PC-9 (cell line): ENCODE measurements at regions not wholly inside any gene's neighbourhood (a gene's known extent, or its start where the extent isn't known, plus 50 kb on each side); places are given as distances from the start of the nearest gene placed in this dataset.

Experiments used
- BruUV-seq: library from RNA; stranded (reverse); fragments of 400-500 nt; replicated peaks from 2 replicates; lab custom pipeline; 2021; lab: Mats Ljungman, UMichigan
- CTCF ChIA-PET: fragments of 300-600 bp; sonication (Branson Sonifier 250); formaldehyde crosslinking; loops from one replicate; lab custom pipeline; 2022; ENCODE audit warnings: antibody characterized with exemption; lab: Charles Lee
- POLR2A ChIA-PET: fragments of 300-600 bp; sonication (Branson Sonifier 250); formaldehyde crosslinking; loops from one replicate; lab custom pipeline; 2022; ENCODE audit warnings: antibody characterized with exemption; ENCODE audit not compliant: unreplicated experiment; lab: Charles Lee
- DNase-seq, 2 experiments: peaks; one replicate each; pipeline versions ENCODE4 v3.0.0 to v3.0.0-alpha.2; 2015 to 2022; ENCODE audit warnings: mixed read lengths in 1 of 2
- H2AFZ ChIP-seq: fragments of 200-600 bp; sonication (generic); 2 replicates; pipeline ENCODE4 v1.8.1; 2017; ENCODE audit warnings: antibody characterized with exemption
- H3F3A ChIP-seq: fragments of 200-600 bp; sonication (generic); 2 replicates; pipeline ENCODE4 v1.8.1; 2017; ENCODE audit warnings: antibody characterized with exemption, mild to moderate bottlenecking, low read depth; ENCODE audit not compliant: insufficient read depth
- H3K27ac ChIP-seq: fragments of 200-600 bp; sonication (generic); 2 replicates; pipeline ENCODE4 v1.6.1; 2016; ENCODE audit warnings: mixed run types
- H3K27me3 ChIP-seq: fragments of 200-600 bp; sonication (generic); 2 replicates; pipeline ENCODE4 v1.6.1; 2016; ENCODE audit warnings: low read depth, mixed run types; ENCODE audit not compliant: insufficient read depth
- H3K36me3 ChIP-seq: fragments of 200-600 bp; sonication (generic); 2 replicates; pipeline ENCODE4 v1.6.1; 2016; ENCODE audit warnings: low read depth, mixed run types
- H3K4me1 ChIP-seq: fragments of 200-600 bp; sonication (generic); replicated peaks from 2 replicates; pipeline ENCODE4 v1.6.1; 2016; ENCODE audit warnings: mixed run types; ENCODE audit not compliant: insufficient read depth
- H3K4me2 ChIP-seq: fragments of 200-600 bp; sonication (generic); 2 replicates; pipeline ENCODE4 v1.6.1; 2017; ENCODE audit warnings: mixed run types
- H3K4me3 ChIP-seq: fragments of 200-600 bp; sonication (generic); 2 replicates; pipeline ENCODE4 v1.6.1; 2016; ENCODE audit warnings: mixed run types
- H3K79me2 ChIP-seq: fragments of 200-600 bp; sonication (generic); 2 replicates; pipeline ENCODE4 v1.6.1; 2017; ENCODE audit warnings: low read depth, mixed run types
- H3K9me2 ChIP-seq: fragments of 200-600 bp; sonication (generic); 2 replicates; pipeline ENCODE4 v1.8.1; 2017; ENCODE audit warnings: mild to moderate bottlenecking; ENCODE audit not compliant: insufficient read depth
- H3K9me3 ChIP-seq: fragments of 200-600 bp; sonication (generic); 2 replicates; pipeline ENCODE4 v1.8.1; 2016; ENCODE audit warnings: low read depth; ENCODE audit not compliant: insufficient read depth
- H4K20me1 ChIP-seq: fragments of 200-600 bp; sonication (generic); 2 replicates; pipeline ENCODE4 v1.8.1; 2017; ENCODE audit not compliant: insufficient read depth
- CTCF ChIP-seq: fragments of 200-600 bp; sonication (generic); conservative IDR thresholded peaks from 2 replicates; pipeline ENCODE4 v1.6.1; 2017; ENCODE audit warnings: mixed run types, antibody characterized with exemption, mild to moderate bottlenecking, moderate library complexity
- EZH2 ChIP-seq: fragments of 200-600 bp; sonication (generic); IDR thresholded peaks from 2 replicates; pipeline ENCODE4 v1.8.0; 2017; ENCODE audit warnings: antibody characterized with exemption, low read depth
- intact Hi-C: fragments of 100-400 bp; cut with micrococcal nuclease; formaldehyde crosslinking; loops from one replicate; pipeline ENCODE4 v1.10.0; 2022; ENCODE audit not compliant: unreplicated experiment

- no peak overlapping the region for H3K27ac ChIP-seq
- ChIA-PET POLR2A (no interaction called here), CTCF (no interaction called here)
- H3K4me3 ChIP-seq = no peak overlapping the region
- H3K4me1 ChIP-seq = peaks cover 68% of the 10 kb centered on the region
- no peak for DNase-seq
- no peaks in the 10 kb centered on the region for H3K36me3 ChIP-seq
- no TSS peak for BruUV-seq
- H3F3A ChIP-seq = peaks cover 44% of the 10 kb centered on the region
- no peaks in the 10 kb centered on the region for H3K27me3 ChIP-seq
- H3K79me2 ChIP-seq = no peaks in the 10 kb centered on the region
- intact Hi-C loops = loop anchor here (5.0 kb wide), 3 partner anchors 42 to 368 kb away; no protein-coding TSS in a partner anchor
- H2AFZ ChIP-seq = no peak overlapping the region
- H3K4me2 ChIP-seq = no peak overlapping the region
- H4K20me1 ChIP-seq = no peaks in the 10 kb centered on the region
- no peaks in the 10 kb centered on the region for H3K9me2 ChIP-seq
- no peaks in the 10 kb centered on the region for H3K9me3 ChIP-seq
- TF ChIP-seq EZH2 = no peak
- no peak for TF ChIP-seq CTCF
Observed at GRCh38 chr6:30824698-30825097, 59.6 kb upstream of the DDR1 start.

- Histone ChIP-seq H4K20me1 (no peaks in the 10 kb centered on the region), H3K4me3 (no peak overlapping the region), H3K4me2 (no peak overlapping the region), H3K9me2 (no peaks in the 10 kb centered on the region), H2AFZ (no peak overlapping the region), H3K4me1 (peaks cover 72% of the 10 kb centered on the region), H3K36me3 (no peaks in the 10 kb centered on the region), H3K9me3 (no peaks in the 10 kb centered on the region), H3K79me2 (no peaks in the 10 kb centered on the region), H3K27ac (no peak overlapping the region), H3K27me3 (no peaks in the 10 kb centered on the region), H3F3A (peaks cover 49% of the 10 kb centered on the region)
- TF ChIP-seq CTCF = no peak
- TF ChIP-seq EZH2 = no peak
- CTCF ChIA-PET = interaction anchor here (1.8 kb wide), 1 partner anchor 90 kb away, joined by 7 read pairs; the partner anchor contains the start of gene VARS2
- POLR2A ChIA-PET = no interaction called here
- BruUV-seq = no TSS peak
- intact Hi-C loops = no loop called here
- no peak for DNase-seq
Observed at GRCh38 chr6:30823534-30823865, 60.8 kb upstream of the DDR1 start.

GRCh38 chr6:30821862-30822784, 62.2 kb upstream of the DDR1 start:
- H3K9me2 ChIP-seq = no peaks in the 10 kb centered on the region
- H3K36me3 ChIP-seq = no peaks in the 10 kb centered on the region
- H2AFZ ChIP-seq = peak overlapping the region; percentile 47; the same call in 1 of the 2 replicates
- no peaks in the 10 kb centered on the region for H3K27me3 ChIP-seq
- peak overlapping the region; percentile 96 for H3K27ac ChIP-seq
- peak in 1 of 2 experiments; percentile 45 for DNase-seq
- no TSS peak for BruUV-seq
- H4K20me1 ChIP-seq = no peaks in the 10 kb centered on the region
- intact Hi-C loops = no loop called here
- H3K4me3 ChIP-seq = no peak overlapping the region
- ChIA-PET CTCF (interaction anchor here (0.6 to 1.8 kb wide), 10 partner anchors 21 to 249 kb away, joined by 3 to 12 read pairs (median 5); partner anchors contain the start of gene VARS2), POLR2A (interaction anchor here (0.5 to 0.7 kb wide), 7 partner anchors 52 to 265 kb away, joined by 3 to 6 read pairs (median 4); no protein-coding TSS in a partner anchor)
- TF ChIP-seq EZH2 = no peak
- TF ChIP-seq CTCF = peak; percentile 73
- peaks cover 72% of the 10 kb centered on the region for H3K4me1 ChIP-seq
- H3K9me3 ChIP-seq = no peaks in the 10 kb centered on the region
- peak overlapping the region; percentile 26 for H3K4me2 ChIP-seq
- no peaks in the 10 kb centered on the region for H3K79me2 ChIP-seq
- peaks cover 54% of the 10 kb centered on the region for H3F3A ChIP-seq
